ENCODE measurements at regions not wholly inside any gene's neighbourhood (a gene's known extent, or its start where the extent isn't known, plus 50 kb on each side); places are given as distances from the start of the nearest gene placed in this dataset.

GRCh38 chr2:20514596-20515269, 67.9 kb downstream of the RHOB start:
- 81 to 84% methylated on average over 8 of the region's 8 CpGs for WGBS, 2 donors
- no peak for DNase-seq (ENCODE audit: low spot score in 2 of 2)
- intact Hi-C loops (cut with DNase I; ENCODE audit: low total_unique reads): no loop called here
- no peak overlapping the region for H3K4me3 ChIP-seq (ENCODE audit: low read depth, poor library complexity, severe bottlenecking)
- no peak for TF ChIP-seq CTCF (IDR thresholded peaks at IDR 0.05)
- no peak for TF ChIP-seq POLR2A (IDR thresholded peaks at IDR 0.05)

- intact Hi-C loops (cut with DNase I; ENCODE audit: low total_unique reads): no loop called here
- no peak for DNase-seq (ENCODE audit: low spot score in 2 of 2)
- WGBS, 2 donors: 87 to 95% methylated on average over 14 of the region's 14 CpGs
- no peak overlapping the region for H3K4me3 ChIP-seq (ENCODE audit: low read depth, poor library complexity, severe bottlenecking)
- TF ChIP-seq POLR2A (IDR thresholded peaks at IDR 0.05) (no peak), CTCF (IDR thresholded peaks at IDR 0.05) (no peak)
These were observed 68.7 kb downstream of the RHOB start for GRCh38 chr2:20515290-20516220.

- no peak for TF ChIP-seq POLR2A (IDR thresholded peaks at IDR 0.05)
- no peak for TF ChIP-seq CTCF (IDR thresholded peaks at IDR 0.05)
- 87 to 89% methylated on average over 2 of the region's 2 CpGs for WGBS, 2 donors
- H3K4me3 ChIP-seq (ENCODE audit: low read depth, poor library complexity, severe bottlenecking): no peak overlapping the region
- intact Hi-C loops (cut with DNase I; ENCODE audit: low total_unique reads): no loop called here
- no peak for DNase-seq (ENCODE audit: low spot score in 2 of 2)
These were observed 69.4 kb downstream of the RHOB start for GRCh38 chr2:20516291-20516645.

GRCh38 chr2:20516646-20517341, 69.9 kb downstream of the RHOB start:
- no peak overlapping the region for H3K4me3 ChIP-seq (ENCODE audit: low read depth, poor library complexity, severe bottlenecking)
- intact Hi-C loops (cut with DNase I; ENCODE audit: low total_unique reads): no loop called here
- no peak for DNase-seq (ENCODE audit: low spot score in 2 of 2)
- WGBS, 2 donors: 44 to 51% methylated on average over 10 of the region's 10 CpGs
- TF ChIP-seq POLR2A (IDR thresholded peaks at IDR 0.05) (no peak), CTCF (IDR thresholded peaks at IDR 0.05) (no peak)

- intact Hi-C loops (cut with DNase I; ENCODE audit: low total_unique reads): no loop called here
- 97 to 100% methylated on average over 3 of the region's 3 CpGs for WGBS, 2 donors
- TF ChIP-seq CTCF (IDR thresholded peaks at IDR 0.05) (no peak), POLR2A (IDR thresholded peaks at IDR 0.05) (no peak)
- no peak overlapping the region for H3K4me3 ChIP-seq (ENCODE audit: low read depth, poor library complexity, severe bottlenecking)
- DNase-seq (ENCODE audit: low spot score in 2 of 2): no peak
These were observed 72.4 kb downstream of the RHOB start for GRCh38 chr2:20519309-20519708.
